ENCODE measurements at regions not wholly inside any gene's neighbourhood (a gene's known extent, or its start where the extent isn't known, plus 50 kb on each side); places are given as distances from the start of the nearest gene placed in this dataset.

DNA sequence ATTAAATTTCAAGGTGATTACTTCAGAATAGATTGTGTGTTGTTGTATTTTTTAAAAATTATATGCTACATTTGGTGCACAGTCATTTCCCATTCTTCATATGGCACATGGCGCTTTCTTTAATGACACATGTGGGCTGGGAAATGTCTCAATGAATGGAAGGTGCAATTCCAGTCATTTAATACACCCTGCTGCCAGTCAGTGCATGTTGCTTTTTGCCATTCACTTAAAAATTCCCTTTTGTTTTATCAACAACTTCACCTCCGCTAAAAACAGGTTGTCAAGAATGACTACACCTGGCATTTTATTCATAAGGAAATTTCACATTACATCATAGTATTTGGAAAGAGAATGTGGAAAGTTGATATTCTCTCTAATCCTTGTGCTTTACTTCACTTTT is 716.4 kb upstream of the ADAMTS5 start:
- TF ChIP-seq, protein P1, sequence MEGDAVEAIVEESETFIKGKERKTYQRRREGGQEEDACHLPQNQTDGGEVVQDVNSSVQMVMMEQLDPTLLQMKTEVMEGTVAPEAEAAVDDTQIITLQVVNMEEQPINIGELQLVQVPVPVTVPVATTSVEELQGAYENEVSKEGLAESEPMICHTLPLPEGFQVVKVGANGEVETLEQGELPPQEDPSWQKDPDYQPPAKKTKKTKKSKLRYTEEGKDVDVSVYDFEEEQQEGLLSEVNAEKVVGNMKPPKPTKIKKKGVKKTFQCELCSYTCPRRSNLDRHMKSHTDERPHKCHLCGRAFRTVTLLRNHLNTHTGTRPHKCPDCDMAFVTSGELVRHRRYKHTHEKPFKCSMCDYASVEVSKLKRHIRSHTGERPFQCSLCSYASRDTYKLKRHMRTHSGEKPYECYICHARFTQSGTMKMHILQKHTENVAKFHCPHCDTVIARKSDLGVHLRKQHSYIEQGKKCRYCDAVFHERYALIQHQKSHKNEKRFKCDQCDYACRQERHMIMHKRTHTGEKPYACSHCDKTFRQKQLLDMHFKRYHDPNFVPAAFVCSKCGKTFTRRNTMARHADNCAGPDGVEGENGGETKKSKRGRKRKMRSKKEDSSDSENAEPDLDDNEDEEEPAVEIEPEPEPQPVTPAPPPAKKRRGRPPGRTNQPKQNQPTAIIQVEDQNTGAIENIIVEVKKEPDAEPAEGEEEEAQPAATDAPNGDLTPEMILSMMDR (IDR thresholded peaks at IDR 0.05; ENCODE audit: unreplicated experiment), result no peak
- Mint-ChIP-seq H3K27me3 (ENCODE audit: insufficient read depth, unreplicated experiment) (no peaks in the 10 kb centered on the region), H3K36me3 (ENCODE audit: insufficient read depth, unreplicated experiment) (no peaks in the 10 kb centered on the region), H3K27ac (ENCODE audit: low read depth, unreplicated experiment) (no peak overlapping the region), H3K9me3 (ENCODE audit: unreplicated experiment) (peaks cover 13% of the 10 kb centered on the region), H3K4me1 (ENCODE audit: insufficient read depth, unreplicated experiment) (peaks cover 10% of the 10 kb centered on the region), H3K4me3 (ENCODE audit: unreplicated experiment) (no peak overlapping the region)
- intact Hi-C loops (cut with micrococcal nuclease), result no loop called here
- CTCF ChIA-PET, result interaction anchor here (1.4 kb wide), 1 partner anchor 118 kb away, joined by 5 read pairs; no protein-coding TSS in a partner anchor
- no TSS peak for BruUV-seq (replicated peaks)
- POLR2A ChIA-PET, result interaction anchor here (1.4 to 1.7 kb wide), 2 partner anchors 10 to 12 kb away, joined by 4 to 6 read pairs; no protein-coding TSS in a partner anchor
- no peak for DNase-seq (ENCODE audit: unreplicated experiment)

DNA sequence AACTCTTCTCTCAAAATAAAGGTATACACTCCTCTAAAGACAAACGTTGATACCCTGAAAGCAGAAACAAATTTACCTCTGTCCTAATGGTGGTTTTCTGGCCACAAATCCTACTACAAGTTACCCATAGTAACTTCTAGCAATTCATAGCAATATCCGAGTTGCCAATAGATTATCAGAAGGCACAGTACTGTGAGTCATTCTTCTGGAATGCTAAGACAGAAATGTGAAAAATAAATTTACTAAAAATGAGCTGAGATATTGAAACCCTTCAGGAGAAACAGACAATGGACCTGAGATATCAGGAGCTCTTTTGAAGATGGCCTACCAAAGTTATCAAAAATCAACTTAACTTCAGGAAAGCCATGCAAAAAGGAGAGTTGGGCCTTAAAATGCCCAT is 715.0 kb upstream of the ADAMTS5 start:
- H3K27me3 Mint-ChIP-seq (ENCODE audit: insufficient read depth, unreplicated experiment), result no peaks in the 10 kb centered on the region
- peak; percentile 5 for DNase-seq (ENCODE audit: unreplicated experiment)
- H3K4me1 Mint-ChIP-seq (ENCODE audit: insufficient read depth, unreplicated experiment), result peaks cover 10% of the 10 kb centered on the region
- ChIA-PET POLR2A (interaction anchor here (1.4 to 1.7 kb wide), 2 partner anchors 10 to 11 kb away, joined by 4 to 6 read pairs; no protein-coding TSS in a partner anchor), CTCF (interaction anchor here (1.4 kb wide), 1 partner anchor 117 kb away, joined by 5 read pairs; no protein-coding TSS in a partner anchor)
- H3K4me3 Mint-ChIP-seq (ENCODE audit: unreplicated experiment), result no peak overlapping the region
- intact Hi-C loops (cut with micrococcal nuclease), result no loop called here
- no TSS peak for BruUV-seq (replicated peaks)
- H3K36me3 Mint-ChIP-seq (ENCODE audit: insufficient read depth, unreplicated experiment), result no peaks in the 10 kb centered on the region
- TF ChIP-seq, protein P1 (IDR thresholded peaks at IDR 0.05; ENCODE audit: unreplicated experiment), result no peak
- H3K9me3 Mint-ChIP-seq (ENCODE audit: unreplicated experiment), result peaks cover 8% of the 10 kb centered on the region
- no peak overlapping the region for H3K27ac Mint-ChIP-seq (ENCODE audit: low read depth, unreplicated experiment)

DNA sequence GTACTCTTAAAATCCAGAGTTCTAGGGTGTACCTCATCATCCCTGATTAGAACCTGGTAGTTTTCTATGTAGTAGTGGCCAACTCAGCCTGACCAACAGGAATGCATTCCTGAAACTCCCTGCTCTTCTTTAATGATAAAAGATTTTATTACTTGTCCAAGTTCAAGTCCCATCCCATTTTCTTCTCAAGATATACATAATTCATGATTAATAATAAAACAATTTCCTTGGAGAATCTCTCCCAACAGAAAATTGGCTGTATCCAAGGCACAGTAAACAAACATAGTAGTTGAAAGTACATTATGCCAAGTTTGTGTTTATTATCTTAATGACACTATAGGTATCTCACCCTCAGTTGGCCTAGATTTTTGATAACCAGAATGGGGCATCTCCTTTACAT is 714.1 kb upstream of the ADAMTS5 start:
- intact Hi-C loops (cut with micrococcal nuclease), result no loop called here
- Mint-ChIP-seq H3K27ac (ENCODE audit: low read depth, unreplicated experiment) (no peak overlapping the region), H3K36me3 (ENCODE audit: insufficient read depth, unreplicated experiment) (no peaks in the 10 kb centered on the region), H3K4me3 (ENCODE audit: unreplicated experiment) (no peak overlapping the region), H3K4me1 (ENCODE audit: insufficient read depth, unreplicated experiment) (peaks cover 10% of the 10 kb centered on the region), H3K9me3 (ENCODE audit: unreplicated experiment) (peaks cover 8% of the 10 kb centered on the region), H3K27me3 (ENCODE audit: insufficient read depth, unreplicated experiment) (no peaks in the 10 kb centered on the region)
- DNase-seq (ENCODE audit: unreplicated experiment), result peak; percentile 1
- TF ChIP-seq, protein P1 (IDR thresholded peaks at IDR 0.05; ENCODE audit: unreplicated experiment), result no peak
- ChIA-PET POLR2A (interaction anchor here (0.8 to 0.9 kb wide), 2 partner anchors 11 to 41 kb away, joined by 3 to 4 read pairs; no protein-coding TSS in a partner anchor), CTCF (interaction anchor here (0.6 to 2.2 kb wide), 2 partner anchors 12 to 19 kb away, joined by 3 to 6 read pairs; no protein-coding TSS in a partner anchor)
- BruUV-seq (replicated peaks), result no TSS peak

DNA sequence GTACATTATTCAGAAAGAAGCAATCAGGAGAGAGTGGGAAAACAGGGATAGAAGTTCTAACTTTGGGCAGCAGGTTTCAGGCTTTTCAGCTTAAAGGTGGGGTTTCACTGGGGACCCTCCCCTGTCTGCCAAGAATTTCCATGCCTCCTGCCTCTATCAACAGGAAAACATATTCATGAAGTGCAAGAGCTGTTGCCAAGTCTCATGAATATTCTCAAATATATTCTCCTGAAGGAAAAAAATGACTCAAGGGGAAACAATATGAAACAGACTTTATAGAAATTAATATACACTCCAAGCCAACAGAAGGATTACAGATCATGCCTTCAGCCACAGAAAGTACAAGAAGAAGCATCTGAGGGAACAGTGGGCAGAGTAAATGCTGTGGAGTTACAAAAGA is 713.3 kb upstream of the ADAMTS5 start:
- no peaks in the 10 kb centered on the region for H3K36me3 Mint-ChIP-seq (ENCODE audit: insufficient read depth, unreplicated experiment)
- intact Hi-C loops (cut with micrococcal nuclease), result no loop called here
- peaks cover 8% of the 10 kb centered on the region for H3K9me3 Mint-ChIP-seq (ENCODE audit: unreplicated experiment)
- H3K27me3 Mint-ChIP-seq (ENCODE audit: insufficient read depth, unreplicated experiment), result no peaks in the 10 kb centered on the region
- no TSS peak for BruUV-seq (replicated peaks)
- TF ChIP-seq, protein P1 (IDR thresholded peaks at IDR 0.05; ENCODE audit: unreplicated experiment), result no peak
- H3K27ac Mint-ChIP-seq (ENCODE audit: low read depth, unreplicated experiment), result no peak overlapping the region
- H3K4me3 Mint-ChIP-seq (ENCODE audit: unreplicated experiment), result no peak overlapping the region
- ChIA-PET POLR2A (interaction anchor here (0.9 kb wide), 1 partner anchor 10 kb away, joined by 3 read pairs; no protein-coding TSS in a partner anchor), CTCF (interaction anchor here (1.0 to 2.2 kb wide), 3 partner anchors 20 to 829 kb away, joined by 4 to 9 read pairs (median 6); no protein-coding TSS in a partner anchor)
- DNase-seq (ENCODE audit: unreplicated experiment), result no peak
- peaks cover 10% of the 10 kb centered on the region for H3K4me1 Mint-ChIP-seq (ENCODE audit: insufficient read depth, unreplicated experiment)

Measured in MCF 10A (cell line).